ENCODE measurements at regions not wholly inside any gene's neighbourhood (a gene's known extent, or its start where the extent isn't known, plus 50 kb on each side); places are given as distances from the start of the nearest gene placed in this dataset.
"Not testable (repeated sequence)": the region's sequence is repeated elsewhere in the genome, so short reads cannot be mapped to it uniquely, and the experiment has no call there.

DNA sequence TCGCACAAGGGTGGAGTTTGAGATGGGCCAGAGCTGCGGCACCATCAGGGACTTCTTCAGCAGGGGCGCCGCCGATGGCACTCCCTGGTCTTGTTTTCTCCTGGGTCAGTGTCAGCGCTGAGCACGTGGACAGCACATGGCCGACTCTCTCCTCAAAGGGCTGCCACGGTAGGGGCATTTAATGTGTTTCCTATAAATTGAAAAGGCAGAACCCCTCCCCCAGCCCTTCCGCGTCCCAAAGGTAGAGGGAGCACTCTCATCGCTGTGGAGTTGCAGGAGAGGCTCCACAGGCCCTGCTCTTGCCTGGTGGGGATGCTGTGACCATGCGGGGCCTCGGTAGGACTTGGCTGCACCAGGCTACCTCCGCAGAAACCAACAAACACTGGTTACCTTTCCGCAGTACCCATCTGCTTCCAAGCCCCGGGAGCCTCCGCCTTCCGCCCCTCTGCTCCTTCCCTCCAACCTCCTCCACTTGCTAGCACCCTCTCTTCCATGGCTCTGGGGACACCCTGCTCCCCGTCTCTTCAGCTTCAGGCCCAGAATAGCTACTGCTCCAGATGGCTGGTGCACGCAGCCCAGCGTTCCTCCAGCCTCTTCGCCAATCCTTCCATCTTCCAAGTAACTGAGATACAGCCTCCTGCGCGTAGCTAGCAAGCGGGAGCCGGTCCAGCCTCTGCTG is 166.3 kb upstream of the ADCY1 start:
- no peak for DNase-seq (ENCODE audit: low read depth in 2 of 2)

DNA sequence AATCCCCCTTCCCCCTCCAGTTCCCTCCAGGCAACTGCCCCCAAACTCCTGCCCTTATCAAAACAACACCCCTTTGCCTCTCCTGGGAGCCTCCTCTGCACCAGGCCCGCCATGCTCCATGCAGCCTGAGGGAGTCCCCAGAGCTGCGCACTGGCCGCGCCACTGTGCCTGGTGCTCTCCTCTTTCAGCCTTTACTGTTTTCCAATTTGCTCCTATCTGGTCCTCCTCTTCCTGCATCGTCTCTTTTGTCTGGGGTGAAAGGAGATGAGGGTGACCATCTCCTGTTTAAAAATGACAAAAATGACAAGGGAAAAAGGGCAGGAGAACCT is 165.8 kb upstream of the ADCY1 start:
- no peak for DNase-seq (ENCODE audit: low read depth in 2 of 2)

DNA sequence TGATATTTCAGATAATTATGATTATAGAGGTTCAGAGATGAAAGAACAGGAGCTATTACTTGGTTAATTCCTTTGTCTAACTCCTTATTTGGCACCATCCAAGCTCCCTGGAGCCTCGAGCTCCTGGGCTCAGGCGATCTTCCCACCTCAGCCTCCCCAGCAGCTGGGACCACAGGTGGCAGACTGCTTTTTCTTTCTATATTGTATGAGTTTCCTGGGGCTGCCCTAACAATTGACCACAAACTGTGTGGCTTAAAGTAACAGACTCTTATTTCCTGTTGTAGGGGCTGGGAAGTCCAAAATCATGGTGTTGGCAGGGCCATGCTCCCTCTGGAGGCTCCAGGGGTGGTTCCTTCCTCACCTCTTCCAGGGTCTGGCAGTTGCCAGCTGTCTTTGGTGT is 163.3 kb upstream of the ADCY1 start:
- DNase-seq (ENCODE audit: low read depth in 2 of 2) = no peak

DNA sequence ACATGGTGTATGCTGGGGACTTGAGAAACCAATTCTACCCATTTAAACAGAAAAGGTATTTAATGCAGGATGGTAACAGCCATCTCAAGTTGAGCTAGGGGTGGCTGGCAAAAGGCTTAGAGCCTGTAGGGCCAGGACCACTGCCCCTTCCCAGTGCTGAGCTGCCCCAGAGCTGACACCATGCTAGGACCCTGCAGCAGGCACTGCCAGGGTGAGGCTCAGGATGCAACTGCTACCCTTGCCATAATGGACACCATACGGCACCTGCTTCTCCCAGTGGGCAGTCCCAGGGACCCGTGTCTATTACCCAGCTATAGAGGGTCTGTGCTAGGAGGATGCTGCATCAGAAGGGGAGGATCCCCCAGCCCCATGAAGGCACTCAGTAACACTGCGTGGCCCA is 160.7 kb upstream of the ADCY1 start:
- no peak for DNase-seq (ENCODE audit: low read depth in 2 of 2)

DNA sequence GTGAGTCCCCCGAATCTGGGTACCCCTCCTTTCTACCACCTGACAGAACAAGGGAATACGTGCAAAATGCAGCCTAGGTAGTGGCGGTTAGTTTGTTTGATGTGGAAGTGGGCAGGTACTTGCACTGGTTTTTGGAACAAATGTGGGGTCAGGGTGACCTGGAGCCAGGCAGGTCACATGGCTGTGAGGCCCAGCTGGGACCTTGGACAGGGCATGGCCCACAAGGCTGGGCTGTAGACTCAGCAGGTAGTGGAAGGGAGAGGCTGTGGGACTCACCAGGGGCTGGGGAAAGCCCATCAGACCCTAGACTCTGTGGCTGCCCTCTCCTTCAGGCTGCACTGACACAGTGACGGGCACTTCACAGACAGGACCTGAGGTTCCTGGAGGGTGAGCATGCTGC is 159.9 kb upstream of the ADCY1 start:
- no peak for DNase-seq (ENCODE audit: low read depth in 2 of 2)

DNA sequence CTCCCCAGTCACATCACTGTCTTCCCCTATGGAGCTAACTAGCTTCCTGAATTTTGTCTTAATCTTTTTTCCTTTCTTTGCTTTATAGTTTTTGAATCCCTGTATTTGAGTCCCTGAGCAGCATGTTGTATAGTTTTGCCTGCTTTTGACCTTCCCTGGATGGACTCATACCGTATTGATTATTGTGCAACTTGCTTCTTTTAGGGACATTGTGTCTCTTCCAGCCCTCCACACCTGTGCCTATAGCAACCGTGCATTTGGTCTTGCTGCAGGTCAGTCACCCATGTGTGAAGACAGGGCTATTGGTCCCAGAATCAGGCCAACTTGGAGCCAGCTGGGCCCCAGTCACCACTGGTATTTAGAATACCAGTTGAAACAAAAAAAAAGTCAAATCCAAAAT is 158.9 kb upstream of the ADCY1 start:
- no peak for DNase-seq (ENCODE audit: low read depth in 2 of 2)

DNA sequence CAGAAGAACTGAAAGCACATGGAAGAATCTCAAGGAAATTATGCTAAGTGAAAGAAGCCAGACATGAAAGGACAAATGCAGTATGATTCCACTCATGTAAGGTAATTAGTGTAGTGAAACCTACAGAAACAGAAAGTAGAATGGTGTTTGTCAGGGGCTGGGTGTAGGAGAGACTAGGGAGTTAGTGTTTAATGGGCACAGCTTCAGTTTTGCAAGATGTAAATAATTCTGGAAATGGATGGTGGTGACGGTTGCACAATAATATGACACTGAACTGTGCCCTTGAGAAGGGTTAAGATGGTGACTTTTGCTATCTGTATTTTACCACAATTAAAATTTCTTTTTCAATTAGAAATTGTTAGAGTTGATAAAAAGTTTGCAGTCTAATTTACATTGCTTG is 157.3 kb upstream of the ADCY1 start:
- DNase-seq (ENCODE audit: low read depth in 2 of 2) = no peak

DNA sequence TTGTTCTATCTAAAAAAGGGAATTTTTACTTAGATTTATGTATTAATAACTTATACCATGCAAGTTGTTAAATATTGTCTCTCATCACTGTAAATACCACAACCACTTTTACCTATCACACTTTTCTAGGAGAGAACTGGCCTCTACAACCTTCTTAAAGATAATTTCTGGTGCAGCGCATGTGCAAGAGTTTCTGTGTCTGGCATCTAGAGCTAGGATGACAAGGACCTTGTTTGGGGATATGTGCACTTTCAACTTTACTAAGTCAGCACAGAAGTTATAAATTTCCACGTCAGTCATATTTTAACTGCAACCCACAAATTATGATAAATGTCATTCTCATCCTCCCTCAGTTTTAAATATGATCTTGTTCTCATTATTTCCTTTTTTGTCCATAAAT is 156.9 kb upstream of the ADCY1 start:
- no peak for DNase-seq (ENCODE audit: low read depth in 2 of 2)

DNA sequence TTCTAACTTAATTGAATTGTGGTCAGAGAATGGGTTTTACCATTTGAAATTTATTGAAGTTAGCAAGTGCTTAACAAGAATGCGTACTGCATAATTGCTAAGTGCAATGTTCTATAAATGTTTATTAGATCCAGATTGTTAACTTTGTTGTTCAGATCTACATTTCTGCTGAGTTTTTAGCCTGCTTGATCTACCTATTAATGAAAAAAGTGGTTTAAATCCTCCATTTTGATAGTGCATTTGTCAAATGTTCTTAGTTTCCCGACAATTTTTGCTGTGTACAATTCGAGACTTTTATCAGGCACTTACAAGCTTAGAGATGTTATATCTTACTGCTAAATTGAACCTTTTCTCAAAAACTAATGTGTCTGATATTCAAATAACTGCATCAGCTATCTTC is 156.4 kb upstream of the ADCY1 start:
- no peak for DNase-seq (ENCODE audit: low read depth in 2 of 2)

DNA sequence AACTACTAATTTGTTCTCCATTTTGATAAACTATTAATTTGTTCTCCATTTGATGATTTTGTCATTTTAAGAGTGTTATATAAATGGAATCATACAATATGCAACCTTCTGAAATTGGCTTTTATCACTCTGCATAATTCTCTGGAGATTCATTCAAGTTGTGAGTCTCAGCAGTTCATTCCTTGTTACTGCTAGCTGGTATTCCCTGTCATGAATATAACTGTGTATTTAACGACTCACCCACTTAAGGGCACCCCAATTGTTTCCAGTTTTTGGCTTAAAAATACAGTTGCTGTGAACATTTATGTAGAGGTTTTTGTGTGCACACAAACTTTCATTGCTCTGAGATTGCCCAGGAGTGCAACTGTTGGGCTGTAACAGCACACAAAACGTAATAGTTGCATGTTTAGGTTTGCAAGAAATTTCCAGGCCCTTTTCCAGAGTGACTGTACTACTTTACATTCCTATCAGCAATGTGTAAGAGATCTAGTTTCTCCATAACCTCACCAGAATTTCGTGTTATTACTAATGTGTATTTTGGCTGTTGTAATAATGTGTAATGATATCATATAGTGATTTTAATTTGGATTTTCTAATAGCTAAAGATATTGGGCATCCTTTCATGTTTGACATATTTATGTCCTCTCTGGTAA is 153.2 kb upstream of the ADCY1 start:
- no peak for DNase-seq (ENCODE audit: low read depth in 2 of 2)

DNA sequence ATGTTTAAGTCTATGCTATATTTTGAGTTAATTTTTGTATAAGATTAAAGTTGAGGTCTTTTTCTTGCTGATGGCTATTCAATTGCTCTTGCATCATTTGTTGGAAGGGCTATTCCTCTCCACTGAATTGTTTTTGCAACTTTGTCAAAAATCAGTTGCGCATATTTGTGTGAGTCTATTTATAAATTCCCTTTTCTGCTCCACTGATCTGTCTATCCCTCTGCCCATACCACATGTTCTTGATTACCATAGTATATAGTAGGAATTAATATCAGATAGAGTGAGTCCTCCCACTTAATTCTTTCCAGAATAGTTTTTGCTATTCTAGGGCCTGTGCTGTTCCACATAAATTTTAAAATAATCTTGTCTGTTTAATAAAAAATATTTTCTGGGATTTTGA is 152.4 kb upstream of the ADCY1 start:
- DNase-seq (ENCODE audit: low read depth in 2 of 2) = no peak

DNA sequence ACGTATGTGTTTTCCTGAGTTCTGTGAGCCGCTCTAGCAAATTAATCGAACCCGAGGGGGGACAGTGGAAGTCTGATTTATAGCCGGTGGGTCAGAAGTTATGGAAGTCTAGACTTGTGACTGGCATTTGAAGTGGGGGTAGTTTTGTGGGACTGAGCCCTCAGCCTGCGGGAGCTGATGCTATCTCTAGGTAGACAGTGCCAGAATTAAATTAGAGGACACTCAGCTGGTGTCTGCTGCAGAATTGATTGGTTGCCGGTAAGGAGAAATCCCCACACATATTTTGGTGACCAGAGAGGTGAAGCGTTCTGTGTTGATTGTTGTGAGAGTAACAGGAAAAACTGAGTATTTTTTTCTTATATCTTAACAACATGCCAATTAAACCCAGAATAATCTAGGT is 143.8 kb upstream of the ADCY1 start:
- DNase-seq (ENCODE audit: low read depth in 2 of 2) = no peak

DNA sequence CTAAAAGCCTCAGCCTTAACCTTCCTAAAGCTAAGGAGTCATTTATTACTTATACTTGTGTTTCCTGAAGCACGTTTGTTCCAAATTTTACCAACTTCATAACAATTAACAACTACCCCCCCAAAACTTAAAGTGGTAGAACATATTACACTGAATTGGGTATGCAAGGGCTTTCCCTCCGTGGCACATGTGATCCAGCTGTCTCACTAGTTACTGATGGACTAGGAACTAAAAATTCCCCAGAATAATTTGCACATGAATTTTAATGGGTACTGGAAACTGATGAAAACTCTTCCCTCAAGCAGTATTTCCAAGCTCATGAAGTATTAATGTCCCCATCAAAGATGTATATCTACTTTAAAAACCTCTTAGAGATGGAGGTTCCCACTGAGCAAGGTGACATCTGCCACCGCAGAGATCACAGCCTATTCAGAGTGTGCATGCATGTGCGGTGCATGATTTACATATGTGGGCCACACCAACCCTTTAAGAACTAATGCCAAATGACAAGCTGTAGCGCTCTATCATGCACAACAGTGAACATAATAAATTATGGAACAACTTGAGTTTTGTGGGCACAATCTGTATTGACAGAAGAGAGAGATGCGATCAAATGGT is 139.9 kb upstream of the ADCY1 start:
- DNase-seq (ENCODE audit: low read depth in 2 of 2) = no peak

DNA sequence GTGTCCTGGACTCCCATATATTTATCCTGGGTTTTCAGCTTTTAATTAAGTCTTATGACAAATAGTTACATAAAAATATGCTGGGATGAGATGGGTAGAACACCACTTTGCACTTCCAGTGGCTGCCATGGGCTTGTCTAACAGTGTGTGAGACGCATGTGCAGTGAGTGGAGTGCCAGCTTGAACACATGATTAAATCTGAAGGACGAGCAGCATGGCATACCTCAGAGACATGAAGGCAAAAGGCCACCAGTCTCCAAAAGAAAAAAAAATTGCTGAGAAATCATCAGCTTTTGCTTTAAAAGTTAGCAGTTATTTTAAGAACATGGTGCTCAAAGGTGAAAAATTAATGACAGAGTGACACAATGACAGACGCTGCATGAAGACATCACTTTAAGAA is 139.0 kb upstream of the ADCY1 start:
- no peak for DNase-seq (ENCODE audit: low read depth in 2 of 2)

DNA sequence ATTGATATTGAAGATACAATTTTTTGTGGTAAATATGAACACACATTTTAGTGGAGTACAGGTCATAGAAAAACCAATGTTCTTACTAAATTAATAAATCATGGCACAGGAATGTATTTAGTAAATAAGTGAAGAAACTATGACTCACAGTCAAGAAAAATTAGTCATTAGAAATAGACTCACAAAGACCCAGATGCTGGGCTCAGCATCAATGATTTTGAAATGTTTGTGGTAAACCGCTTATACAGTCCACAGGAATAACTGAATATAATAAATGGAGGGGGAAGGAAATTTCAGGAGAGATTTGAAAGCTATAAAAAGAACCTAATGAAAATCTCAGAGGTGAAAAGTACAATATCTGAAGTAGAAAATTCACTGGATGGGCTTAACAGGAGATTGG is 138.3 kb upstream of the ADCY1 start:
- no peak for DNase-seq (ENCODE audit: low read depth in 2 of 2)

DNA sequence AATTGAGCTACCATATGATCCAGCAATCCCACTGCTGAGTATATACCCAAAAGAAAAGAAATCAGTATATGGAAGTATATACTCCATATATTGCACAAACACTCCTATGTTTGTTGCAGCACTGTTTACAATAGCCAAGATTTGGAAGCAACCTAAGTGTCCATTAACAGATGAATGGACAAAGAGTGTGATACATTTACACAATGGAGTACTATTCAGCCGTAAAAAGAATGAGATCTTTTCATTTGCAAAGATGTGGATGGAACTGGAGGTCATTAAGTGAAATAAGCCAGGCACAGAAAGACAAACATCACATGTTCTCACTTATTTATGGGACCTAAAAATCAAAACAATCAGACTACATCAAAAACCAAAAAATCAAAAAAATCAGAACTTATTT is 133.4 kb upstream of the ADCY1 start:
- not testable (repeated sequence) for DNase-seq (ENCODE audit: low read depth in 2 of 2)

DNA sequence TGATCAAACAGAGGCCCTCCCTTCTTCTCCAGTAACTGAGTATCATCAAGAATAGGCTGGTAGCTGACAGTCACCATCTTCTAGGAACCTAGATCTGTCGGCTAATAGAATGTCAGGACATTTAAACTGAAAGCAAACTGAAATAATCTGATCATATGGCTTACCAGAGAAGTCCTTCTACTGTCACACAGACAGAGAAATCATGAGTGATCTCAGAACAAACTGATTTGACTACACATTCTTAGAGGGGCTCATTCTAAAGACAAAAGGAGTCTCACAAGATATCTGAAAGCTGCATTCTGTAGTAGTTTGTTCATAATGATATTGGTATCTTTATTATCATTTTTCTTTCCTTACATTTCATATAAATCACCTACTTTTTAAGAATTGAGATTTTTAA is 130.9 kb upstream of the ADCY1 start:
- no peak for DNase-seq (ENCODE audit: low read depth in 2 of 2)

DNA sequence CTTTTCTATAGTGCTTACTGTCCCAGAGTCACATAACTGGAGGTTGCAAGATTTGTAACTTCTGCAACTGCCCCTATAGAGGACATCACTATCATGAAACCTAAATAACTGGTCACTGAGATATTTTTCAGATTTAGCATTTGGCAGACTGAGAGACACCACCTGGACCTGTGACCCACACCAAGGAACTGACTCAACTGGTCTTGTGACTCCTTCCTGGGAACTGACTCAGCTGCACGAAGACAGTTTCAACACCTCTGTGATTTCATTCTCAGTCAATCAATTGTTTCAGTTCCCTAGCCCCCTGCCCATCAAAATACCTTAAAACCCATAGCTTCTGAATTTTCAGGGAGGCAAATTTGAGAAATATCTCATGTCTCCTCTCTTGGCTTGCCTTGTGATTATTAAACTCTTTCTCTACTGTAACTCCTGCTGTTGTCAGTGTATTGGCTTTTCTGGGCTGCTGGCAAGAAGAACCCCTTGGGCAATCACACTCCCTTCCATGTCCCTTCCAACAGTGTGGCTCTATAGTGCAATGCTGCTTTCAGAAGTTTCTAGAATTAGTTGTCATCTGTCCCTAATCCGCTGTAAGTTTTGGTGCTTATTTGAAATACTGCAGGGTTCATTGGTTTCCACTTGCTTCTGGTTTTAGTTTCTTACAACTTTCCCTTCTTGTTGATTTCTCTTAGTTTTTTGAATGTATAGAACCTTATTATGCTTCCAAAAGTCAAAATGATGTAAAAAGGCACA is 127.8 kb upstream of the ADCY1 start:
- DNase-seq (ENCODE audit: low read depth in 2 of 2) = no peak

DNA sequence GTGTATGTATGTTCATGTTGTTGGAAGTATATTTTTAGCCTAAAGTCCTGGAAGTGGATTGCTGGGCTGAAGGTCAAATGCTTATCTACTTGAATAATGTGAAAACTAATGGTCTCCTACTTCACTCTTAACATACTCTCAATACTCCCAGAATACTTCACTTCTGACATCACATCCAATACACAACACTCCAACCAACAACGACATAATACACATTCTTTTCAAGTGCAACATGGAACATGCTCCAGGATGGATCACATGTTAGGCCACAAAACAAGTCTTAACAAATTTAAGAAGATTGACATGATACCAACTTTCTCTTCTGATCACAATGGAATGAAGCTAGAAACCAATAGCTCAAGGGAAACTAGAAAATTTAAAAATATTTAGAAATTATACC is 126.9 kb upstream of the ADCY1 start:
- DNase-seq (ENCODE audit: low read depth in 2 of 2) = no peak

DNA sequence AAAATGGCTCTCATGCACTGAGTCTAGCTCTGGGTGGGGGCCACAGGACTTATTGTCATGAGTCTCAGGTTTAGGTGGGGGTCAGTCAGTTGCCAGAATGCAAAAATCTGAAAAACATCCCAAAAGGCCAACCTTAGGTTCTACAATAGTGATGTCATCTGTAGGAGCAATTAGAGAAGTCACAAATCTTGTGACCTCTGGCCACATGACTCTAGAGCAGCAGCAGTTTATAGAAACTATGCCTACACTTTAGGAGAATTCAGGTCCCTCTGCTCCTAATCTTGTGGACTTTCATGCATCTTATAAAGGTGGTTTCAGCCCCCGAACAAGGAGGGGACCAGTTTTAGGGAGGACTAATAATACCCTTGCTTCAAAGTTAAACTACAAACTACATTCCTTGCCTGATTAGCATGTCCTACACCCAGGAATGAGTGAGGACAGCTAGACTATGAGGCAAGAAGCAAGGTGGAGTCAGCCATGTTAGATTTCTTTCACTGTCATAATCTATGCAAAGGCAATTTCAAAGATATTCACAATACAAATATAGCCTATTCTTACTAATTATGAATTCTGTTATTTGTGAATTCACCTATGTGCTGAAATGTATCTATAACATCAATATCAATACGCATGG is 123.5 kb upstream of the ADCY1 start:
- no peak for DNase-seq (ENCODE audit: low read depth in 2 of 2)

DNA sequence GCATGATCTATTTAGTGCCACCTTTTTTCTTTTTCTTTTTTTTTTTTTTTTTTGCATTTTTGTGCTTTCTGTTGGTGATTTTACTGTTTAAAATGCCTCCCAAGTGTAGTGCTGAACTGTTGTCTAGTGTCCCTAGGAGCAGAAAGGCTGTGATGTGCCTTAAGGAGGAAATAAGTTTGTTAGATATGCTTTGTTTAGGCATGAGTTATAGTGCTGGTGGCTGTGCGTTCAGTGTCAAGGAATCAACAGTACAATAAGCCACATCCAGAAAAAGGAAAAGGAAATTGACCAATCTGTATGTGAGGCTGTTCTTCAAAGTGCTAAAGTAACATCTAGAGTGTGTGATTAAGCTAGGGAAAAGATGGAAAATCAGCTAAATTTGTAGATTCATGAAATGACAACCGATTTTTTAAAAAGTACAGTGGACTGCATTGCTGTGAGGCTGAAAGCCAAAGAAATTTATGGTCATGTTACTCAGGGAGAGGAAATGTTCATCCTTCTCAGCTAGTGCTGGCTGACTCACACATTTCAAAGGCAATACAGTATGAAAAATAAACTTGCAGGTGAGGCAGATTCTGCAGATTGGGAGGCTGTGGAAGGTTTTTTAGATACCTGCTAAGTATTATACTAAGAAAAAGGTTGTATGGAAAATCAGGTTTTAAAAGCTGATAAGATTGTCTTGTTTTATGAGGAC is 122.7 kb upstream of the ADCY1 start:
- DNase-seq (ENCODE audit: low read depth in 2 of 2) = no peak

DNA sequence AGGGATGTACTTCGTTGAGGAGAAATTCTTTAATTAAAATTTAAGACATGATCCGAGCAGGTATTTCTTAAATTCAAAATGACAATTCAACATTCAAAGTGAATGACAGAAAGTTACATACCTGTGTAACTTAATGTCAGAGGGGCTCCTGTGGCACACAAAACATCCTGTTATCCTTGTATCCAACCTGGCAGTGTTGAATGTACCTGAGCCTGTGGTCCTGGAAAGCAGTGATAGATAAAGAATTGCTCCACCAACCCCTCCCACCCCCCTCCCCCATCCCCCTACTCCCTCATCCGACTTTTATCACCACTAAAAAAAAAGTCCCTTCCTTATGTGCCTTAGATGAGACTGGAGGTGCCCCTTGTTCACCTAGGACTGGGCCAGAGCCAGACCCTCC is 119.4 kb upstream of the ADCY1 start:
- DNase-seq (ENCODE audit: low read depth in 2 of 2) = no peak

Data from activated CD8-positive, alpha-beta memory T cell treated with anti-CD3 and anti-CD28 coated beads for 4 hours (primary cell).